ENCODE measurements at regions not wholly inside any gene's neighbourhood (a gene's known extent, or its start where the extent isn't known, plus 50 kb on each side); places are given as distances from the start of the nearest gene placed in this dataset.

- H3K4me3 ChIP-seq (ENCODE audit: low read length in 2 of 2), result no peak overlapping the region
- no peaks in the 10 kb centered on the region for H3K9me3 ChIP-seq (ENCODE audit: control insufficient read depth in 2 of 2, low read length in 2 of 2)
- no peaks in the 10 kb centered on the region for H3K27me3 ChIP-seq (ENCODE audit: control insufficient read depth in 1 of 2, insufficient read depth in 2 of 2, low read length in 2 of 2)
- no peaks in the 10 kb centered on the region for H3K4me1 ChIP-seq (ENCODE audit: control insufficient read depth, insufficient read depth, low read length)
- H3K27ac ChIP-seq (ENCODE audit: low read length), result no peak overlapping the region
- no peak overlapping the region for H3K9ac ChIP-seq (ENCODE audit: low read length in 2 of 2)
- H3K36me3 ChIP-seq (ENCODE audit: control insufficient read depth in 2 of 2, insufficient read depth in 2 of 2, low read length in 2 of 2), result no peaks in the 10 kb centered on the region
Observed at GRCh38 chr14:24693983-24694382, 60.0 kb upstream of the GZMB start.

- H3K9me3 ChIP-seq (ENCODE audit: control insufficient read depth in 2 of 2, low read length in 2 of 2), result no peaks in the 10 kb centered on the region
- H3K9ac ChIP-seq (ENCODE audit: low read length in 2 of 2), result no peak overlapping the region
- H3K27ac ChIP-seq (ENCODE audit: low read length), result no peak overlapping the region
- no peaks in the 10 kb centered on the region for H3K27me3 ChIP-seq (ENCODE audit: control insufficient read depth in 1 of 2, insufficient read depth in 2 of 2, low read length in 2 of 2)
- no peaks in the 10 kb centered on the region for H3K4me1 ChIP-seq (ENCODE audit: control insufficient read depth, insufficient read depth, low read length)
- H3K36me3 ChIP-seq (ENCODE audit: control insufficient read depth in 2 of 2, insufficient read depth in 2 of 2, low read length in 2 of 2), result no peaks in the 10 kb centered on the region
- no peak overlapping the region for H3K4me3 ChIP-seq (ENCODE audit: low read length in 2 of 2)
Observed at GRCh38 chr14:24693353-24693737, 59.4 kb upstream of the GZMB start.

GRCh38 chr14:24692382-24693352, 58.7 kb upstream of the GZMB start:
- Histone ChIP-seq H3K9me3 (ENCODE audit: control insufficient read depth in 2 of 2, low read length in 2 of 2) (no peaks in the 10 kb centered on the region), H3K4me1 (ENCODE audit: control insufficient read depth, insufficient read depth, low read length) (no peaks in the 10 kb centered on the region), H3K4me3 (ENCODE audit: low read length in 2 of 2) (no peak overlapping the region), H3K27me3 (ENCODE audit: control insufficient read depth in 1 of 2, insufficient read depth in 2 of 2, low read length in 2 of 2) (no peaks in the 10 kb centered on the region), H3K36me3 (ENCODE audit: control insufficient read depth in 2 of 2, insufficient read depth in 2 of 2, low read length in 2 of 2) (no peaks in the 10 kb centered on the region), H3K27ac (ENCODE audit: low read length) (no peak overlapping the region), H3K9ac (ENCODE audit: low read length in 2 of 2) (no peak overlapping the region)

- Histone ChIP-seq H3K4me1 (ENCODE audit: control insufficient read depth, insufficient read depth, low read length) (no peaks in the 10 kb centered on the region), H3K27ac (ENCODE audit: low read length) (no peak overlapping the region), H3K4me3 (ENCODE audit: low read length in 2 of 2) (no peak overlapping the region), H3K27me3 (ENCODE audit: control insufficient read depth in 1 of 2, insufficient read depth in 2 of 2, low read length in 2 of 2) (no peaks in the 10 kb centered on the region), H3K9ac (ENCODE audit: low read length in 2 of 2) (no peak overlapping the region), H3K9me3 (ENCODE audit: control insufficient read depth in 2 of 2, low read length in 2 of 2) (no peaks in the 10 kb centered on the region), H3K36me3 (ENCODE audit: control insufficient read depth in 2 of 2, insufficient read depth in 2 of 2, low read length in 2 of 2) (no peaks in the 10 kb centered on the region)
Observed at GRCh38 chr14:24690492-24690891, 56.5 kb upstream of the GZMB start.

- H3K27me3 ChIP-seq (ENCODE audit: control insufficient read depth in 1 of 2, insufficient read depth in 2 of 2, low read length in 2 of 2), result no peaks in the 10 kb centered on the region
- H3K9me3 ChIP-seq (ENCODE audit: control insufficient read depth in 2 of 2, low read length in 2 of 2), result no peaks in the 10 kb centered on the region
- no peak overlapping the region for H3K9ac ChIP-seq (ENCODE audit: low read length in 2 of 2)
- no peak overlapping the region for H3K27ac ChIP-seq (ENCODE audit: low read length)
- H3K4me1 ChIP-seq (ENCODE audit: control insufficient read depth, insufficient read depth, low read length), result no peaks in the 10 kb centered on the region
- H3K4me3 ChIP-seq (ENCODE audit: low read length in 2 of 2), result no peak overlapping the region
- H3K36me3 ChIP-seq (ENCODE audit: control insufficient read depth in 2 of 2, insufficient read depth in 2 of 2, low read length in 2 of 2), result no peaks in the 10 kb centered on the region
Observed at GRCh38 chr14:24688030-24688658, 54.2 kb upstream of the GZMB start.

All from stomach smooth muscle (tissue), 2 donors.